Amygdala (tissue), 56 donors: ENCODE measurements at regions not wholly inside any gene's neighbourhood (a gene's known extent, or its start where the extent isn't known, plus 50 kb on each side); places are given as distances from the start of the nearest gene placed in this dataset.
A peak's percentile ranks its signal among the peaks of the same experiment; 100 is the strongest.
"Not testable (repeated sequence)": the region's sequence is repeated elsewhere in the genome, so short reads cannot be mapped to it uniquely, and the experiment has no call there.

Experiments
- DNase-seq, 56 donors: peaks; one replicate each; lab custom pipeline; 2025; lab: John Stamatoyannopoulos, UW

DNA sequence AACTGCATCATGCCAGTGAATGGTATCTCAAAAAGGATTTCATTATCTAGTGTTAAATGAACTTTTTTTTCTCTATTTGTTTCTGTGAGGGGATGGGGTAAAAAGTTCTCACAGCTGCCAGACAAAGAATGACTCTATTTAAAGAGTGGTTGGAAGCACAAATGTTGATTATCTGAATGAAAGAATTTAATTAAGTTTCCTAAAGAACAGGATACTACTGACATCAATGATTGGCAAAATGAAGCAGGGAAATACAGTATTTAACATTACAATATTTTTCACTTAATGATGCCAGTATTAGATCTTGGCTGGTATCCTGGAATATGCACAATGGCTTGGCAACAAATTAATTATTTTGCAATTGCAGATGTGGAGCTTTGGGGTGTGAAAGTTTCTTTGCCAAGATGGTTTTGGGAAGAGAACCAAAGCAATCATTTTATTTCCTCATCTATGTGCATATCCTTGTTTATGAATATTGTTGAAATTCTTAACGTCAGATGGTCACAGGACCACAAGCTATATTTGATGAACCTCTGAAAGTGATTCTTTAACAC lies 336.8 kb downstream of the ARL4A start:
- DNase-seq = no peak

DNA sequence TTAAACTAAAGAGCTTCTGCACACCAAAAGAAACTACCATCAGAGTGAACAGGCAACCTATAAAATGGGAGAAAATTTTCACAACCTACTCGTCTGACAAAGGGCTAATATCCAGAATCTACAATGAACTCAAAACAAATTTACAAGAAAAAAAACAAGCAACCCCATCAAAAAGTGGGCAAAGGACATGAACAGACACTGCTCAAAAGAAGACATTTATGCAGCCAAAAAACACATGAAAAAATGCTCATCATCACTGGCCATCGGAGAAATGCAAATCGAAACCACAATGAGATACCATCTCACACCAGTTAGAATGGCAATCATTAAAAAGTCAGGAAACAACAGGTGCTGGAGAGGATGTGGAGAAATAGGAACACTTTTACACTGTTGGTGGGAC lies 337.6 kb downstream of the ARL4A start:
- DNase-seq = not testable (repeated sequence)

DNA sequence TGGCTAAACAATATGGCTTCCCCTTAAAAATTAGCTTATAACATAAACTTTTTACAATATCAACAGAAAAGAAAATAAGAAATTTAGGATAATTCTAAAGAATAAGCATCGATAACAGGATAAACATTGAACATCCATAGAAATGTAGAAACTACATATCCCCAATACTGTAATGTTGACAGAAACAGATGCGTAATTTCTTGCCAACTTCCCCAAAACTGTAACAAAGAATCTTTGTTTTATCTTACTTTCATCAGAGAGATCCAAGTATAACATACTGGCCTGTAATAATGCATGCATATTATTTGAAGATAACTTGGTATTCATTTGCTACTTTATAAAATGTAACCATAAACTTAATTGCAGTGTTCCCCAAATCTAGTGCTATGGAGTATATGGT lies 339.9 kb downstream of the ARL4A start:
- no peak for DNase-seq

DNA sequence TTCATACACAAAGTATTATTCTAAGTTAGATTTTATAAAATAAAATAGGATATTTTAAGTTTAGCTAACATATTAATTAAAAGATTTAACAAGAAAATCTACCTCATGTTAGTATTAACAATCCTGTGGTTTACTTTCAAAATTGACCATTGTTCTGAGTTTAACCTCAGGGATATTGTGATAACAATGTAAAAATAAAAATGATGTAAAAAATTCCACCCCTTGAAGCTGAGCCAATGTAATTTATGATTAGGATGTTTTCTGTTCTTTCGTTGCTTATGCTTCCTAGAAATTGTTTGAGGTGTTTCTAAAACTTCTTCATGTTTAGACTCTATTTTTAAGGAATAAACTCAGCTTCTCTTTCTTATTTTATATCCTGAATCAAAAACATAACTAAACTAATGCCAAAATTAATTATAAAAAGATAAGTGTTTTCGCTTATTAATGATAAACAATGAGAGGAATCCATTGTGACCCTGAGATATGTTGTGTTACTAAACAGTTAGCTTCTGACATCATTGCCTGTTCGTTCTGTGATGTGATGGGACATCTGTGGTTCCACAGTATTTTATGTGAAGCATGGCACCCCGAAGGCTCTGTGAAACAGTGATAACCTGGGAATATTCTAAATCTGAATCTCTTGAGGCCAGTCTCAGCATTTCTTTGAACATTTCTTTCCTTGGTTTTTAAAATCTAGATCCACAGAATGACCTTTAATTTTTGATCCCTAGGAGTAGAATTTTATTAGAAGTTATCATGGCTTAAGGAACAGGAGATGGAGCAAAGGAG lies 340.8 kb downstream of the ARL4A start:
- DNase-seq = no peak

DNA sequence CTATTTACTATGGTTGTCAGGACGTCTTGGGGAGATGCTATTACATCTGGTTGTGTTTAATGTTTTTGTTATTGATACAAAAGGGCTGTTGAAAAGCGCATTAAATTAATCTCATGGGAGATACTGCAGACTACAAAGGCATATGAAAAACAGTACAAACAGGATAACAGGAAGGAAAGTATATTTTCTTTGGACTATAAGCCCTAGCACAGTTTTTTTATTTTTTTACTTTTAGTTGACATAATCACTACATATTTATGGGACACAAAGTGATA lies 341.3 kb downstream of the ARL4A start:
- no peak for DNase-seq

DNA sequence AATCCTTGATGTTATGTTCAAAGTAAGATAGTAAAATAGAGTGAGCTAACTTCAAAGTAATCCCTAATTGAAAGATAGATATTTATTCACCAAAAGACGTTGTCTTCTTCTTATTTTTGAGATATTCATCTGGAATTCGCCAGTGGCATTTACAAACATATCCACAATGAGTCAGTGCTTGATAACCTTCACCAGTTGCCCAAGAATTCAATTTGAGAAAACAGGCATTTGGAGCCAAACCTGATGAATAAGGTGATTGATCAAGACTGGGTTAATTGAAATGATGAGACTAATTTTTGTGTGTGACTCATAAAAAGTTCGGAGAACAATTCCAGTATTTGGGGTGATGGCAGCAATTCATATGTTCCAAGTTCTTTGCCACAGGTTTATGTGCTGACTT lies 344.0 kb downstream of the ARL4A start:
- no peak for DNase-seq

DNA sequence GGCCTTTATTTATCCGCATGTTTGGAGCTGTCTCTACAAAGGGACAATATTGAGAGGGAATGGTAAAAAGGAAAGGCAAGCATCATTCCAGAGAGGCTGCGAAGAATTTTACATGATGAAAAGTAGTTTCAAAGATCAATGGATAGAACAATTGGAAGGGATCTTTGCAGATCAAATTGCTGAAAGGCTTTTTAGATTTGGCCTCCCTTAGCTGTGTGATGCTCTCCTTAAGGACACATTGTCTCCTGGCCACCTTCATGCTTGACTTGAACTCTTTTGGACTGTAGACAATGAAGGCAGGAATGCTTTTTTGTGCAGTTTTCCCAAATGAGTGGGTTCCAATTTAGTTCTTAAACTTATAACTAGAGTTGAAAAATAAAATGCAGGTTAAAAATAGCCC lies 344.7 kb downstream of the ARL4A start:
- DNase-seq = no peak

DNA sequence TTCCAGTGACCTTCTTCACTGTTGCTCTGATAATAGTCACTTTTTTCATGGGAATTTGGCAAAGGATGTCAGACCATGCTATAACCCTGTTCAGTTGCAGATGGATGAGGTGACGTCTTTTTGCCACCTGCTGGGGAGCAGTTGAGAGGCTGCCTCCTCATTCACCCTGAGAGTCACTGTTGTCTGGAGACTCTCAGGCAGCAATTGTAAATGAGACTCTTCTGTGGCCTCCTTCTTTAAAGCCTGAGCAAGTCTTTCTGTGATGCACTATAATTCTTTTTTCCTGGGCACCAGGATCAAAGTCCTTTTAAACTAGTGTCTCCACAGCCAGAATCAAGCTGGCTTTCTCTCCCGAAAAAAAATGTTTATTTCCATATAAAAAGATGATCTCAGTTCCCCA lies 345.1 kb downstream of the ARL4A start:
- DNase-seq = no peak

DNA sequence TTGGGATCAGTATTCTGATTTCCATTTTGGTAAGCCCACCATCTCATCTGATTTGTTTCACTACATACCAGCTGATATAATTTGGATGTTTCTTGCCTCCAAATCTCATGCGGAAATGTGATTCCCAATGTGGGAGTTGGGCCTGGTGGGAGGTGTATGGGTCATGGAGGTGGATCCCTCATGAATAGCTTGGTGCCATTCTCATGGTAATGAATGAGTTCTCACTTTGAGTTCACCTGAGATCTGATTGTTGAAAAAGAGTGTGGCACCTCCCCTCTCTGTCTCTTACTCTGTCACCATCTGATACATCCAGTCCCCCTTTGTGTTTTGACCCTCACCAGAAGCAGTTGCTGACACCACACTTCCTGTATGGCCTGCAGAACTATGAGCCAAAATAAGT lies 347.3 kb downstream of the ARL4A start:
- no peak for DNase-seq

DNA sequence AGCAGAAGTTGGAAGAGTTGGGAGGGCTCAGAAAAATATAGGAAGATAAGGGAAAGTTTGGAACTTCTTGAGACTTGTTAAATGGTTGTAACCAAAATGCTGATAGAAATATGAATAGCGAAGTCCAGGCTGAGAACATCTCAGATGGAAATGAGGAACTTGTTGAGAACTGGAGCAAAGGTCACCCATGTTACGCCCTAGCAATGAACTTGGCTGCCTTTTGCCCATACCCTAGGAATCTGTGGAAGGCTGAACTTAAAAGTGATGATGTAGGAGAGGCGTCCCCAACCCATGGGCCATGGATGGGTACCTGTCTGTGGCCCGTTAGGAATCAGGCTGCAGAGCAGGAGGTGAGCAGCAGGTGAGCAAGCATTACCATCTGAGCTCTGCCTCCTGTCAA lies 347.8 kb downstream of the ARL4A start:
- DNase-seq = no peak

DNA sequence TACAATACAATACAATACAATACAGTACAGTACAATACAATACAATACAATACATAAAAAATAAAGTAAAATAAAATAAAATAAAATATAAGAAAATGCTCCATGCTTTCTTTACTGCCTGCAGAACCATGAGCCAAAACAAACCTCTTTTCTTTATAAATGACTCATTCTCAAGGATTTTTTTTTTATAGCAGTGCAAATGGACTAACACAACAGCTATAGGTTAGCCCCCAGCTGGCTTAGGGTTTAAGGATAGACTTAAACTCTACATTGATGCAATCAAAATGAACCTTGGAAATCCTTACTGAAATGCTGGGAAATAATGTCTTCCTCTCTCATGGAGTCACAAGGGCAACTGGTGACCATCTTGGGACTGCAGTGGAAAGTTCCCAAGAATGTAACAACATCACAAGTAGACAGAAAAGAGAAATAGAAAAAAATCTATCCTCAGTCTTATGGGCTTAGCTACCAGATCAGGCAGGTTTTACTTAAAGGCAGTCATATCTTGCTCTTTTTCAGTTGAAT lies 348.9 kb downstream of the ARL4A start:
- no peak for DNase-seq

DNA sequence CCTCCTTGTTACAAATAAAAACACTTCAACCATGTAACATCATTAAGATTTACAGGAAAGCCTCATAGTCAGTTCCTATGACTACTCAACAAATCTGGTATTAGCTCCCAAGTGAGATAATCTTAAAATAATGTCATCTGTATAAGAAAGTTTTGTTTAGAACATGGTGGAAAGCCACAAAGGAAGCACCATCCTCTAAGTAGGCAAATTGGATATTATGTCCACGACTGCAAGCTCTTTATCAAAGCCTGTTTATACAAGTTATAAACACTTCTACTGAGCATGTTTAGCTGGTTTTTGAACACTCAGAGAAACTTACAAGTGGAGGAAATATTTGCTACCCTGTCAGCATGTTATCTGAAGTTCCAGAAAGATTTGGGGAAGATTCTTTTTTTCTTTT lies 349.8 kb downstream of the ARL4A start:
- DNase-seq = no peak

DNA sequence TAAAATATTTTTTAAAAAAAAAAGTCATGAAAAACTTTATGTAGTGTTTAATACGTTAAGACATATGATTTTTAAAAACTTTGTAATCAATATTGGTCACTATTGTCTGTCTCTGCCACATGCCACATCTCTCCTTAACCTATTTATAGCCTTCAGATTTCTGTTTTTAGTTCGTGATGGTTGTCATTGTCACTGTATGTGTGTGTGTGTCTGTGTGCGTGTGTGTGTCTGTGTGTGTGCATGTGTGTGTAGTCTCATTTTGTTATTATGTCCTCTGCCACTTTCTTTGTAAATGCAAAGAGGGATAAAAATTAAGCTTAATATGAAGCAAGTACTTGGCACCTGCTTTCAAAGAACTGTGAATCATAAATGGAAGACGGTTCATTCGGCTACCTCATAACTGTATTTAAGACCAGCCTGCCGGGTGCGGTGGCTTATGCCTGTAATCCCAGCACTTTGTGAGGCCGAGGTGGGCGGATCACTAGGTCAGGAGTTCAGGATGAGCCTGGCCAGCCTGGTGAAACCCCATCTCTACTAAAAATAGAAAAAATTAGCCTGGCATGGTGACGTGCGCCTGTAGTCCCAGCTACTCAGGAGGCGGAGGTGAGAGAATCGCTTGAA lies 354.0 kb downstream of the ARL4A start:
- DNase-seq = no peak

DNA sequence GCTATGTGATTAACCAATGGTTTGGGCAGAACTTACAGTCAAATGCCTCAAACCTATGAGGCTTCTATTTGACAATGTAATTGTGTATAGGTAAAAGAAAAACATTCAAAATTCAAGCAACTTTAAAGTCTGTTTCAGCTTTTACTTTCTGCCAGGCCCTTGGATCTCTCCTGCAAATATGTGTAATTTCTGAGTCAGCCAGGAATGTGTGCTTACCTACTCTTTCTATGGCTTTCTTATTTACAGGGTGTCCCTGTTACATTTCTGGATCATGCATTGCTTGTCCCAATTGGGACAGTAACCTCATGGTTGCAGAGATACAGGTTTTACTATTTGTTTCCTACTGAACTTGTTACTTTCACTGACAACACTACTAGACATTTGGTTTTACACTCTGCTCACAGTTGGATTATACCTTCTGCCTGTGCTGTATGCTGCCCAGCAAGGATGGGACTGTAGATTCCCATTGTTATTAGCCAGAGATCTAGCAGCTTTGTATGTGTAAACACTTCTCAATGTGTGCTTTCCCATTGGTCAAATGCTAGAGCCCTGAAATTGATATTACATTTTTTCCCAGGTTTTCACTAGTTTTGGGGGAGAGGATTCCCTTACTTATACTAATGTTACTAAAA lies 355.3 kb downstream of the ARL4A start:
- DNase-seq = no peak

DNA sequence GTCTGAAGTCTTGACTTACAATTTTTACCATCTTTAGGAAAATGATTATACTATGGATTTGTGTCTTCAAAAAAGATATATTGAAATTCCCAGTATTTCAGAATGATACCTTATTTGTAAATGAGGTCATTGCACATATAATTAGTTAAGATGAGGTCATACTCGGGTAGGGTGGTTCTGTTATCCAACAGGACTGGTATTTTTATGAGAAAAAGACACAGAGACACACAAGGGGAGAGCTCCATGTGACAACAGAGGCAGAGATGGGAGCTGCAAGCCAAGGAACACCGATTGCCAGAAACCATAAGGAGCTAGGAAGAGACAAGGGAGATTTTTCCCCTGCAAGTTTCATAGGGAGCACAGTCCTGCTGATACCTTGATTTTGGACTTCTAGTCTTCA lies 356.9 kb downstream of the ARL4A start:
- no peak for DNase-seq

DNA sequence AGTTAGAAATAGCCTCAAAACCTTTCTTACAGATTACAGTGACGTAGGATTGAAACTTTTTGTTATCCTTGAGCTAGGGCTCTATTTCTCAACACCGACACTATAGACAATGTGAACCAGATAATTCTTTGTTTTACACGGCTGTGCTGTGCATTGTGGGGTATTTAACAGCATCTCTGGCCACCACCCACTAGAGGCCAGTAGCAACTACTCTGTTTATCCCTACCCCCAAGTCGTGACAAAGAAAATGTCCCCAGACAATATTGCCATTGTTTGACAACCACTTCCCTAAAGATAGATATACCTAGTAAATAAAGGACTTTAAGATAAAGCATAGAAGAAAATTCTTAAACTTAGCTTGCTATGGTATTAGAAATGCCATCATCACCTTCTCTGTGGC lies 359.6 kb downstream of the ARL4A start:
- DNase-seq = no peak

DNA sequence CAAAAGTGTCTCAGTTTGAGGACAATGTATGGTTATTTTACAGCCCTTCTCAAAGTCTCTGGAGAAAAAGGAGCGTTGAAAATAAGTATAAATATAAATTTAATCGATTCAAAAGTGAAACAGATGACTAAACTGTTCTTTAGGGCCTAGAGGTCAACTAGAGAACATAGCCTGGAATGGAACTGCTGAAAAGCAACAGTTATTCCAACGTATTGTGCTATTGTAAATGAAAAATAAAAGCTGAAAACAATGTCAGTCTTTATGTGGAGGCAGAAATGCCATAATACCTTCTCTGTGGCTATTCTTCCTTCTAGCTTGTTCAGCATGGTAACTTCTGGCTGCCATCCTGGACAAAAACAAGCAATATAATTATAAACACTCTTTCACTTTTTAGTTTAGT lies 362.5 kb downstream of the ARL4A start:
- no peak for DNase-seq

DNA sequence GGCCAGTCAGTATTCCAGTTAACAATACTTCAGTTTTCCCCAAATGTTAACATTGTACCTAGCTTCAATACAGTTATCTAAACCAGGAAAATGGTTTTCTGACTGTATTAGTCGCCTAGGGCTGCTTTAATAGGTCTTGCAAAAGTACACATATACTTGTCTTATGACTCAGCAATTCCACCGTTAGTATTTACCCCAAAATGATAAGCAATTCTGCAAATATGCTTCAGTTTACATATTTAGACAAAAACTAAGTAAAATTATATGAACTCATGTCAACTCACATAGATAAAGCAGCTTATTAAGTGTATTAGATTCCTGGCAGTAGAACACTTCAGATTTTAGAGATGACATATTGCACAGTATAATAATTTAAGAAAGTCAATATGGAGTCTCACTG lies 363.3 kb downstream of the ARL4A start:
- no peak for DNase-seq

DNA sequence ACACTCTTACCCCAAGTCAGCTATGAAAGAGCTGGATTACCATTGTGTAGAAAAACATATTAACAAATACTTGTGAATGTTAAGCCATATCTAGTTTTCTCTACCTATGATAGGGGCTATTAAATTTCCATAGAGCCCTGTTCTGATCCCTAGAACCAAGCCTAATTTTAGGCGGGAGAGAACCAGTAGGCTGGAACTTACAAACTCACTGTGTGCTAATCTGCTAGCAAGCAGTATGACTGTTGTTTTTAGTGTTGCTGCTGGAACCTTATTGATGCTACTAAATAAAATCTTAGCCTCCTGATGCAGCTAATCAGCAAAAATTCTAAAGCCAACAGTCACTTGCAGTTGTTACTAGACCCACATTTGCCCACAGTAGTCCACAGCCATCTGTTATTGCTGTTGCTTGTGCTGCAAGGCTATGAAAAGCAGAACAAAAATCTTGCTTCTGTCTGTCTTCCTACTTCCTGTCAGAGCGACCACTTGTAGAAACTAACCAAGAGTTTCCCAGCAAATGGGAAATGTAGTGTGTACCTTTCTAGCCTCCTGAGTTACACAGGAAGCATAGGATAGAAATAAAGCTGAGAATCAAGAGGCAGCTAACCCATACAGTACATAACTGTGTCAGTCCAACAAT lies 368.4 kb downstream of the ARL4A start:
- DNase-seq = peak in 2 of 56 donors; percentile 1 to 9

DNA sequence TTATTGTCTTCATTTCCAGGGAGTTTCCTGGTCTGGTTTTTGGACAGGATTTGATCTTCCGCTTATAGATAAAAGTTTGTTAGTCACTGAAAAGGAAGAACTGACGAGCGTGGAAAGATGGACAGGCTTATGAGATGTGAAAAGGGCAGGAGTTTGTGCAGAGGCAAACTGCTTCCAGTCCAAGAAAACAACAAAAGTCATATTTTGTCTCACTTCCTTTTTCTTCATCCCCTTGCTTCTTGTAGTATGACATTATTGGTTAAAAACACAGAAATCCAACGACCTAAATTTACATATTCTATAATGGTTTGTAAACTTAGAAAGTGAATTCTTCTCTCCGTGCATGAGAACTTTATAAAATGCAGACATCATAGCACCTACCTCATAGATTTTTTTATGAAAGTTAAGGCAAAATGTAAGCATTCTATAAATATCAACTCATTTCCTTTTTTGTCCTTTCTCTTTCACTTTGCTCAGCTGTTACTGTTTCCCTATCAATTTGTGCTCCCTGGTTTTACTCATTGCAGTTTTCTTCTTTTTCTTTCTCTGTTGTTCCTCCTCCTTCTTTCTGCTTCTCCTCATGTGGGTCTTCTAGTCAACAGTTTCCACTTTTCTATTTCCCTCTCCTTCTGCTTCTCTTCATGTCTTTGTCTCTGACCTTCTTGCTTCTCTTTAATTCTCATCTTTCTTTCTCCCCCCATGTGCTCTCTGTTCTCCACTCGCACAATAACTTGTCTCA lies 370.2 kb downstream of the ARL4A start:
- DNase-seq = no peak

DNA sequence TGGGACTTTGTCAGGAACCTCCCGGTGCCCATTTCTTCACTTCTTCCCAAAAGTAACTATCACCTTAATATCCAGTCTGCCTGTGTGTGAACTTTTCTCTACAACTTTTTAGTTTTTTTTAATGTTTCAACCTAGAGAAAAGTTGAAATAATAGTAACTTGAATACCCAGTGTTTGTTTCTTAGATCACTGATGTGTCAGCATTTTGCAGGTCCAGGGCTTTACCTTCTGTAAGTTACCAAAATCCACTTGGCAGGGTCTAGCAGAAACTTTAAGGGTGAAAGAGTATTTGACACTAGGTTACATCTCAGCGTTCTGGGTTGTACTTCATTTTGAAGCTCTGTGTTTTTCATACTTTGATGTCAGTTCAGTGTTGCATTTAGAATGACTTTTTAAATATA lies 372.7 kb downstream of the ARL4A start:
- no peak for DNase-seq
